Astrocyte (in vitro differentiated cells and primary cell): ENCODE measurements at regions not wholly inside any gene's neighbourhood (a gene's known extent, or its start where the extent isn't known, plus 50 kb on each side); places are given as distances from the start of the nearest gene placed in this dataset.

Experiments
- DNase-seq: peaks from one replicate; pipeline ENCODE4 v3.0.0-alpha.2; 2010; ENCODE audit warnings: low read depth
- FAIRE-seq: peaks from 2 replicates; lab custom pipeline; 2011; peaks lifted over from hg19 to GRCh38; lab: Jason Lieb, UNC
- H2AFZ ChIP-seq: 2 replicates; pipeline ENCODE4 v1.6.0; 2012; ENCODE audit warnings: low read depth, low read length, inconsistent platforms
- H3K27ac ChIP-seq: 2 replicates; pipeline ENCODE4 v1.5.1; 2011; ENCODE audit warnings: low read depth, low read length, inconsistent platforms
- H3K27me3 ChIP-seq: 2 replicates; pipeline ENCODE4 v1.6.0; 2011; ENCODE audit warnings: low read length, inconsistent platforms; ENCODE audit not compliant: insufficient read depth
- H3K36me3 ChIP-seq: 2 replicates; pipeline ENCODE4 v1.5.1; 2011; ENCODE audit warnings: low read length, inconsistent platforms; ENCODE audit not compliant: insufficient read depth
- H3K4me1 ChIP-seq: 2 replicates; pipeline ENCODE4 v1.5.1; 2011; ENCODE audit warnings: low read length, inconsistent platforms; ENCODE audit not compliant: insufficient read depth
- H3K4me2 ChIP-seq: 2 replicates; pipeline ENCODE4 v1.6.0; 2012; ENCODE audit warnings: low read length, inconsistent platforms
- H3K4me3 ChIP-seq: 2 replicates; pipeline ENCODE4 v1.5.1; 2011; ENCODE audit warnings: low read depth, mild to moderate bottlenecking, low read length, inconsistent platforms; ENCODE audit not compliant: insufficient read depth
- H3K79me2 ChIP-seq: 2 replicates; pipeline ENCODE4 v1.6.0; 2012; ENCODE audit warnings: mild to moderate bottlenecking, low read length, inconsistent platforms; ENCODE audit not compliant: insufficient read depth
- H3K9ac ChIP-seq: 2 replicates; pipeline ENCODE4 v1.6.0; 2012; ENCODE audit warnings: mild to moderate bottlenecking, low read length, inconsistent platforms
- H3K9me3 ChIP-seq: 2 replicates; pipeline ENCODE4 v1.5.1; 2012; ENCODE audit warnings: low read depth, mild to moderate bottlenecking, low read length, inconsistent platforms; ENCODE audit not compliant: insufficient read depth
- H4K20me1 ChIP-seq: 2 replicates; pipeline ENCODE4 v1.6.0; 2012; ENCODE audit warnings: low read length, inconsistent platforms; ENCODE audit not compliant: insufficient read depth
- H3K27ac Mint-ChIP-seq: one replicate; pipeline ENCODE4 v1.8.0; 2021; ENCODE audit warnings: mild to moderate bottlenecking, mixed read lengths; ENCODE audit not compliant: unreplicated experiment
- H3K27me3 Mint-ChIP-seq: one replicate; pipeline ENCODE4 v1.8.0; 2021; ENCODE audit warnings: low read depth, mixed read lengths; ENCODE audit not compliant: unreplicated experiment
- H3K36me3 Mint-ChIP-seq: one replicate; pipeline ENCODE4 v1.8.0; 2021; ENCODE audit warnings: low read depth, mixed read lengths; ENCODE audit not compliant: unreplicated experiment
- H3K4me1 Mint-ChIP-seq: one replicate; pipeline ENCODE4 v1.8.0; 2021; ENCODE audit warnings: low read depth, mixed read lengths; ENCODE audit not compliant: unreplicated experiment
- H3K4me3 Mint-ChIP-seq: one replicate; pipeline ENCODE4 v1.8.0; 2021; ENCODE audit warnings: mild to moderate bottlenecking, moderate library complexity, mixed read lengths; ENCODE audit not compliant: unreplicated experiment
- H3K9me3 Mint-ChIP-seq: one replicate; pipeline ENCODE4 v1.8.0; 2021; ENCODE audit warnings: mild to moderate bottlenecking, mixed read lengths; ENCODE audit not compliant: unreplicated experiment
- EZH2 ChIP-seq: IDR thresholded peaks from 2 replicates; pipeline ENCODE4 v1.6.1; 2012; ENCODE audit warnings: mild to moderate bottlenecking, low read length, inconsistent platforms; ENCODE audit not compliant: insufficient read depth
- TF ChIP-seq, protein P1 (sequence below): IDR thresholded peaks from 2 replicates; pipeline ENCODE4 v1.5.1; 2011; ENCODE audit warnings: low read depth, mild to moderate bottlenecking, inconsistent platforms, low read length, moderate library complexity; ENCODE audit not compliant: insufficient read depth

DNA sequence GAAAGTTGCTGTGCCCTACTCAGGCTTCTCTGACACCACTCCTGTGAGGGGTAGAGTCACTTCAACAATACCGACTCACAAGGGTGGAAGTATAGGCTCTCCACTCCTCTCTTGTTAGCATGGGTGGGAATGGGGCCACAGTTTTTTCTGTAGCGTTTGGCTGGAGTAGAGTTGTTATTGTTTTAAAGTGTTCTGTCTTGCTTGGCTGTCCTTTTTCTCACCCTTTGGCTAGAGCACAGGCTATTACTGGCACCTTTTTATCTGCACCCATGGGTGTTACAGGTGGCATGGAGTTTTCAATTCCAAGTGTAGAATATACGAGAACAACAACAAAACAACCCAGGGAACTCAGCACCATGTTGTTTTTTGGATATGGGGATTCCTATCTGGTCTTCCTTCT lies 74.3 kb upstream of the CD5L start:
- Histone ChIP-seq H3K9ac (no peak overlapping the region), H3K4me2 (no peak overlapping the region), H3K4me3 (no peak overlapping the region), H2AFZ (no peak overlapping the region), H3K27ac (no peak overlapping the region), H3K36me3 (no peaks in the 10 kb centered on the region), H3K27me3 (no peaks in the 10 kb centered on the region), H3K4me1 (no peaks in the 10 kb centered on the region), H3K9me3 (no peaks in the 10 kb centered on the region), H4K20me1 (no peaks in the 10 kb centered on the region), H3K79me2 (no peaks in the 10 kb centered on the region)
- FAIRE-seq (no peak), DNase-seq (no peak)
- H3K36me3 Mint-ChIP-seq: no peaks in the 10 kb centered on the region
- H3K9me3 Mint-ChIP-seq: no peaks in the 10 kb centered on the region
- no peak for TF ChIP-seq EZH2
- TF ChIP-seq, protein P1, sequence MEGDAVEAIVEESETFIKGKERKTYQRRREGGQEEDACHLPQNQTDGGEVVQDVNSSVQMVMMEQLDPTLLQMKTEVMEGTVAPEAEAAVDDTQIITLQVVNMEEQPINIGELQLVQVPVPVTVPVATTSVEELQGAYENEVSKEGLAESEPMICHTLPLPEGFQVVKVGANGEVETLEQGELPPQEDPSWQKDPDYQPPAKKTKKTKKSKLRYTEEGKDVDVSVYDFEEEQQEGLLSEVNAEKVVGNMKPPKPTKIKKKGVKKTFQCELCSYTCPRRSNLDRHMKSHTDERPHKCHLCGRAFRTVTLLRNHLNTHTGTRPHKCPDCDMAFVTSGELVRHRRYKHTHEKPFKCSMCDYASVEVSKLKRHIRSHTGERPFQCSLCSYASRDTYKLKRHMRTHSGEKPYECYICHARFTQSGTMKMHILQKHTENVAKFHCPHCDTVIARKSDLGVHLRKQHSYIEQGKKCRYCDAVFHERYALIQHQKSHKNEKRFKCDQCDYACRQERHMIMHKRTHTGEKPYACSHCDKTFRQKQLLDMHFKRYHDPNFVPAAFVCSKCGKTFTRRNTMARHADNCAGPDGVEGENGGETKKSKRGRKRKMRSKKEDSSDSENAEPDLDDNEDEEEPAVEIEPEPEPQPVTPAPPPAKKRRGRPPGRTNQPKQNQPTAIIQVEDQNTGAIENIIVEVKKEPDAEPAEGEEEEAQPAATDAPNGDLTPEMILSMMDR: no peak
- H3K4me1 Mint-ChIP-seq: no peaks in the 10 kb centered on the region
- peaks cover 30% of the 10 kb centered on the region for H3K27me3 Mint-ChIP-seq
- H3K4me3 Mint-ChIP-seq: no peak overlapping the region
- H3K27ac Mint-ChIP-seq: no peak overlapping the region

GRCh38 chr1:157916887-157917570 lies 75.4 kb upstream of the CD5L start:
- H3K27me3 Mint-ChIP-seq: peaks cover 30% of the 10 kb centered on the region
- H3K27ac Mint-ChIP-seq: no peak overlapping the region
- Histone ChIP-seq H3K9me3 (no peaks in the 10 kb centered on the region), H3K9ac (no peak overlapping the region), H3K27me3 (no peaks in the 10 kb centered on the region), H2AFZ (no peak overlapping the region), H3K27ac (no peak overlapping the region), H3K36me3 (no peaks in the 10 kb centered on the region), H3K79me2 (no peaks in the 10 kb centered on the region), H3K4me2 (no peak overlapping the region), H3K4me1 (no peaks in the 10 kb centered on the region), H4K20me1 (no peaks in the 10 kb centered on the region), H3K4me3 (no peak overlapping the region)
- no peaks in the 10 kb centered on the region for H3K4me1 Mint-ChIP-seq
- no peak for TF ChIP-seq EZH2
- TF ChIP-seq, protein P1: no peak
- H3K36me3 Mint-ChIP-seq: no peaks in the 10 kb centered on the region
- H3K4me3 Mint-ChIP-seq: no peak overlapping the region
- DNase-seq: no peak
- H3K9me3 Mint-ChIP-seq: no peaks in the 10 kb centered on the region
- FAIRE-seq: no peak

DNA sequence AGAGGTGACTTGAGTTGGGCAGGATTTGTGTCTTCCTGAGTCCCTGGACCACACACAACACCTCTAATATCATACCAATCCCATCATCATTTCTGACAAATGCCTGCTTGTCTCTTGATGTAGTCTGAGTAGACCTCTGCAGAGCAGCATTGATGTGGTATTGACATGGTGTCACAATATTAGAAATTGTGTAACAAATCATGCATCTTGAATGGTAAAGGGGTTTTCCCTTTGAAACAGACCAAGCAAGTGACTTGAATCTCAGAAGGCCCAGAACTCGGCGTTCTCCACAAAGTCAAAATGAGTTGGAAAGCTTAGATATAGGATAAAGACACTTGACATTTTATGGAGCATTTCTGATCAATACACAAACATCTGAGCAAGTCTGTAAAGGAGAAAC lies 72.7 kb upstream of the KIRREL1 start:
- no peaks in the 10 kb centered on the region for H3K27me3 ChIP-seq
- H3K4me2 ChIP-seq: no peak overlapping the region
- no peaks in the 10 kb centered on the region for H3K9me3 Mint-ChIP-seq
- FAIRE-seq (no peak), DNase-seq (no peak)
- H3K79me2 ChIP-seq: no peaks in the 10 kb centered on the region
- peaks cover 40% of the 10 kb centered on the region for H3K27me3 Mint-ChIP-seq
- H3K36me3 ChIP-seq: no peaks in the 10 kb centered on the region
- no peak overlapping the region for H3K4me3 ChIP-seq
- H3K27ac ChIP-seq: no peak overlapping the region
- no peak overlapping the region for H2AFZ ChIP-seq
- no peak overlapping the region for H3K9ac ChIP-seq
- no peaks in the 10 kb centered on the region for H3K4me1 ChIP-seq
- no peak overlapping the region for H3K27ac Mint-ChIP-seq
- no peaks in the 10 kb centered on the region for H3K4me1 Mint-ChIP-seq
- H4K20me1 ChIP-seq: no peaks in the 10 kb centered on the region
- TF ChIP-seq EZH2: no peak
- TF ChIP-seq, protein P1: no peak
- H3K9me3 ChIP-seq: no peaks in the 10 kb centered on the region
- no peaks in the 10 kb centered on the region for H3K36me3 Mint-ChIP-seq
- no peak overlapping the region for H3K4me3 Mint-ChIP-seq
